HG03103 (cell line): ENCODE measurements at regions not wholly inside any gene's neighbourhood (a gene's known extent, or its start where the extent isn't known, plus 50 kb on each side); places are given as distances from the start of the nearest gene placed in this dataset.
"Not testable (repeated sequence)": the region's sequence is repeated elsewhere in the genome, so short reads cannot be mapped to it uniquely, and the experiment has no call there.

Source experiments
- ATAC-seq: cut with Tn5 transposase; IDR thresholded peaks from one replicate; pipeline ENCODE4 v1.9.1; 2021; ENCODE audit warnings: low read depth; ENCODE audit not compliant: unreplicated experiment

- ATAC-seq, result no peak
These were observed 428.8 kb upstream of the ONECUT1 start for GRCh38 chr15:53218666-53219580.

GRCh38 chr15:53216036-53216435 is 425.9 kb upstream of the ONECUT1 start:
- ATAC-seq, result no peak

DNA sequence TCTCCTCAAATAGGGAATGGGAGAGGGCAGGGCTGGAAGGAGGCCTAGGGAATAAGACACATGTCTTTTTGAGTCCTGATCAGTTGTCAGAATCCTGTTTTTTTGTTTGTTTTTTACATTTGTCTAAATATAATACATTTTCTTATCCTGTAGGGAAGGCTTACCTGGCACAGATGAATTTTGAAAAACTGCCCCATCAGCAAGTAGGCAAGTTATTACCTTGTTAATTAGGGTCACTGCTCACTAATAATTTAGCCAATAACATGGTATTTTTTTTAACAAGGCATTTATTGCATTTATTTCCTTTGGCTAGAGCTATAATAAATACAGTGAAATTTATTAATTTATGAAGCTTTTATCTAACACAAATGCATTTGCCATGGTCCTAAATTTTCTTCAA is 423.2 kb upstream of the ONECUT1 start:
- no peak for ATAC-seq

DNA sequence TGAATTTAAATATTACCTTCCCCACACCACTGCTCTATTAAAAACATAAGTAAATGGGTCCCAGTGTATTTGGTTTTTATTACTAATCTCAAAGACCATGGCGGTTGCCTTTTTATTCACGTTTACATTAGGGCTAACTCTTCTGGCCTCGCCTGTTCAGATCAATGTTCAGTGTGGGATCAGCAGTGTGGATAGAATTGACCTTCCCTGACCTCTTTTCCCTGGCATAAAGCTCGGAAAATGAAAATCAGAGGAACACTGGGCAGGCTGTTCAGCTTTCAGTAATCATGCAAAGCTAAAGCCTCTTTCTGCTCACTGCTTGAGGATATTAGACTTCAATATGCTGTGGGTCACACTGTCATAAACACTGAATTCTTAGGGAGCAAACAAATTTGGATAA is 422.6 kb upstream of the ONECUT1 start:
- ATAC-seq, result no peak

DNA sequence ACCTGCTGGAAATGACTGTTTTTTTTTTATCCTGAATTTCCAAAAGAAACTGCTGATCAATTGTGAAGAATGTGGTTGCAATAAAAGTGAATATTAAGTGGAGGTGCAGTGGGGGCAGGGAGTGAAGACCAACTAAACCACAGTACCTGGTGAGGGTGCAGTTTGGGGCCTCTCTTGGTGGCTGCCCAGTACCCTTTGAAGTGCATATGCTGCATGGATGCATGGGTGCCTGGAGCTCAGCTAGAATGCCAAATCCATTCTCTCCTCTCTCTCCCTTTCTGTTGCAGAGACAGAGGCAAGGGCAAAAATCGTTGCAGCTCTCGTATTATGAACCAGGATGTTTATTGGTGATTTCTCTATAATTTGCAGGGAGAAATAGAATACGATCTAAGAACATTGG is 420.5 kb upstream of the ONECUT1 start:
- no peak for ATAC-seq

- ATAC-seq, result no peak
These were observed 419.4 kb upstream of the ONECUT1 start for GRCh38 chr15:53209396-53210042.

DNA sequence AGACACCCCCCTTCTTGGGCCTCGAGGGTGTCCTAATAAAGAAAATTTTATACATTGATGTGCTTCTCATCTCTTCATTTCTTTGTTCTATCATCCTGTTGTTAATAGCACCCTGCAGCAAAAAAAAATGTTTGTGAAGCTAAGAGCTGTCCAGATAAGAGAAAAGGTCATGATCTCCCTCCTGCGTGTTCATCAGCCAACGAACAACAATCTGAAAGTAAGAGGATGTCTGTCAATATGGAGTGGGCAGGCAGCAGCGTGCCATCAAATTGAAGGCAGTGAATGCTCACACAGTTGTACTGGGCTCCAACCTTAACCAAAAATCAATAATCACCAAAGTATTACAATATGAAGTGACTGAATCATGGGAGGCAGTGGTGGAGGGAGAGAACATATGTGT is 418.6 kb upstream of the ONECUT1 start:
- ATAC-seq, result no peak

DNA sequence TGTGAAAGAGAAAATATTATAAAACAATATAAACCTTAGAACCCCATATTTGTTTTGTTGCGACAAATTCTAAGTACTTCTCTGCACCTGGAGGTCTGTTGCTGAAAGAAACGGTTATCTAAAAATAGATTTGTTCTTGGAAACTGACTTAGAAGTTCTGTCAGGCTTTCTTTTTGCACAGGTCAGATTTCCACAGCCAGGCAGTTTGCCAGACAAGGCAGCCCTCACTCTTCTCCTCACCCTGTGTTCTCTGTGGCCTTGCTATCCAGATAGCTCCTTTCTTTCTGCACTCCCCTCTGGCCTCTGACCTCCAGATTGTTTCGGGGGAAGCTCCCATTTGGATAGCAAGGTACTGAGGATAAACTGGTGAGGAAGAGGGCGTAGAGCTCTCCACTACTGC is 413.3 kb upstream of the ONECUT1 start:
- no peak for ATAC-seq

DNA sequence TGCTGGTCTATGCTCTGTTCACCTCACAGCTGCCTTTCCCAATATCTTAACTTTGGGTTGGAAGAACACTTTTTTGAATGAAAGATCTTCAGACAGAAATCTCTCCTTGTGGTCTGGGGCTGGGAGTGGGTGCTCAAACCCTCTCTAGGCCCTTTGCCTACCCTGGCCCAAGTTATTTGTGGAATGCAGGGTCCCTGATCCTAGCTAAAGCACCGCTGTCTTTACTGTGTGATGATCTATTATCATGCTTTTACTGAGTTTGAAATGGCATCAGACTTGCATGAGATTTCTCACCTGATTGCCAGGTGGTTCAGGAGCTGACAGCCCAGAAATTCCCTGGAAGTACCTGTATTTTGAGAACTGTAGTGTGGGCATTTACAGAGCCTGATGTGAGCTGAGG is 412.7 kb upstream of the ONECUT1 start:
- ATAC-seq, result no peak

DNA sequence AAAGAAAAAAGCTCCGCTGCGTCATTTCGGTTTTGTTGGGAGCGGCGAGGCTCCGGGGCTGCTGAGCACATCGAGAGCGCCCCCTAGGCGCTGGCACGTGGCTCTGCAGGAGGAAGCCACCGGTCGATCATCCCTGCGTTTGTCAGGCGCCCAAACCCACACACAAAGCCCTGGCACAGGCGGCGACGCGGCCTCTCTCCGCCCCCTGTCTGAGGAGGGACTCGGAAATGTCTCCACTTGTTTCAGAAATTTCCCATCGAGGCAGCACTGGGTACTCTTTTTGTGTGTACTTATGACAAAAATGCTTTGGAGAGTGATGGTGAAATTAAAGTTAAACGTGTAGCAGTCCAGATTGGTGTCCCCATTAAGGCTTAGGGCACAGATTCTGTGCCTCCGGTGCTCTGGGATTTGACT is 407.3 kb upstream of the ONECUT1 start:
- ATAC-seq, result peak; percentile 95

- ATAC-seq, result no peak
These were observed 406.7 kb upstream of the ONECUT1 start for GRCh38 chr15:53196788-53197187.

GRCh38 chr15:53196242-53196641 is 406.1 kb upstream of the ONECUT1 start:
- ATAC-seq, result no peak

DNA sequence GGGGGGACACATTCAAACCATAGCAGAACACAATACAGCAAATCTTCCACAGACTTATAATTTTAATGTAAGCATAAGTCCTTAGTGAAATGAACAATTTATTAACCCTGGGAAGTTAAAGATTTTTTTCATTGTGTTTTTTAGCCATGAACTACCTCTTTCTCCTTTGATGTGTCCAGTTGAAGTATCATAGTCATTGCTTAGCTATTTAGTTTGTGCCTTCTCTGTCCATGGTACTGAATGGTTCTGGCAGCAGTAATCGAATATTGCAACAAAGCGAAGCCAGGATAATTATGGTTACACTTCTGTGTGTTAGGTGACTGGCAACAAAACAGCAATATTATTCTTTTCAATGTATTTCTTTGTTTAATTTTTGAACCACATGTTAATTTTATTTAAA is 403.0 kb upstream of the ONECUT1 start:
- no peak for ATAC-seq

DNA sequence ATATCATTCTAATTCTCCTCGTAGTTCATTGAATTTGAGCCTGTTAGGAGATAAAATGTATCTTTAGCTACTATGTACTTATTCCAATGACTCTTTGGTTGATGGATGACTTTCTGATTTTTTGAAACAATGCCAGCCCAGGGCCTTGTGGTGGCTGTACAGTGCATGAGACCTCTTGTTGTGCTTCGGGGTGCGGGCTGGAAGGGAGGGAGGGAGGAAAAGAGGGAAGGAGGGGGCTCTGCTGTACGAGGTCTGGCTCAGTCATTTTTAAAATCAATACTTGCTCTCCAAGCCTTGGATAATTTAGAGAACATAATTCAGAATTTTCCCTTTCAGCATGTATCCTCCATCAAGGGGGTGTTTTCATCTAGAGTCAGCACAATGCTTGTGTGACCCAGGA is 399.7 kb upstream of the ONECUT1 start:
- ATAC-seq, result no peak

GRCh38 chr15:53183449-53183848 is 393.3 kb upstream of the ONECUT1 start:
- not testable (repeated sequence) for ATAC-seq

DNA sequence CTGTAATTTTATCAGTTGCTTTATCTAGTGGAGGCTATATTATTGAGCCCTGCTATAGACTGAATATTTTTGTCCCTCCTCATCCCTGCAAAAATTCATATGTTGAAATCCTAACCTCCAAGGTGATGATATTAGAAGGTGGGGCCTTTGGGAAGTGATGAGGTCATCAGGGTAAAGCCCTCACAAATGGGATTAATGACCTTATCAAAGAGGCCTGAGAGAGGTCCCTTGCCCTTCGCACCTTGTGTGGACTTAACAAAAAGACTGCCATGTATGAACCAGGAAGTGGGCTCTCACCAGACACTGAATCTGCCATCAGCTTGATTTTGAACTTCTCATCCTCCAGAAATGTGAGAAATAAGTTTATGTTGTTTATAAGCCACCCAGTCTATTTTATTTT is 381.4 kb upstream of the ONECUT1 start:
- ATAC-seq, result no peak

DNA sequence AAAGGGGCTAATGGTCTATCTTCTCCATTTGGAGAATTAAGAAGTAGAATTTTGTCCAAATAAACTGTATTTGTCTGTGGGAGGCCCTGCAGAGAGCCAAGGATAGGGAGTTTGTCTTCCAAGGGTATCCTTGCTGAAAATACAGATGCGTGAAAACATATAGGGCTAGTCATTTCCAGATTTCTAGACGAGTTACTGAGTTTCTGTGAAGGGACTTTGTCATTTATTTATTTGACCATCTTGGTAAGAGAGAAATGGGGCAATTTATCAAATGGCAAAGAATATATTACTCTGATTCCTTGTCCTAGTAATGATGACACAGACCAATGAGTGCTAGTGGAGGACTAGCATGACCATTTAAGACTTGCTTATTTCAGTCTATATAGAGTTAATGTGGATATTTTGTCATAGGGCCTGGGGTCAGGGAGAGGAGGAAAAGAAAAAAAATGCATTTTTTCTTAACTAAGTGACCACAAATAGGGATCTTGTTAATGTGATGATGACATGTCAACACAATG is 376.6 kb upstream of the ONECUT1 start:
- ATAC-seq, result no peak

DNA sequence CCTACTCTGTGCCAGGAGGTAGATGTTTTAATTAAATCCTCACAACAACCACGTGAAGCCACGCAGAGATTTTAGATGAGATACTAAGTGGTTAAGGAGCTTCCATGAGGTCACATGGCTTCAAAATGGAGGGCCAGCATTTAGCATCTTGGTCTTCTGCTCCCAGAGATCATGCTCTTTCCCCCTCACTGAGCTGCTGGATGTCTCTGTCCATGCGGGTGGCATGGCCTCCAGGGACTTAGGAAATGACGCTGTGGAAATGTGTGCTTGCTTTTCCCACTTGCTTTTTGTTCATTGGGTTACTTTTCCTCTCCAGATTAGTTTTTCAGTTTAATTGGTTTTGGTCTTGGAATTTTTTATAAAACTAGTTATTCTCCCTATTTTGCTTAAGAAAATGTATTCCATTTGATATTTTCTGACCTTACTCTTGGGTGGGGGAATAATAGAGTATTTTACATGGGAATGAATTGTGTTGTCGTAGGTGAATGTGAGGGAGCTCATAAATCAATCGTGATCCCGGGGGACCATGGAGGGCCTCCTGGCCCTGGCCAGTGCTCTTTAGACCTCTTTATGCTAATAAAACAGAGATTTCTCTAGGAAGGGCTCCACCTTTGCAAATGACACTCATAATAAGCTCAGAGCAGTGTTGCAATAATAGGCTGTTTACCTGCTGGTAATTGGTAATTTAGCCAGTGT is 376.0 kb upstream of the ONECUT1 start:
- ATAC-seq, result no peak

GRCh38 chr15:53160092-53160704 is 370.1 kb upstream of the ONECUT1 start:
- no peak for ATAC-seq

GRCh38 chr15:53159458-53159857 is 369.3 kb upstream of the ONECUT1 start:
- no peak for ATAC-seq

GRCh38 chr15:53158995-53159394 is 368.9 kb upstream of the ONECUT1 start:
- no peak for ATAC-seq
